Urothelium cell line (cell line): ENCODE measurements at regions not wholly inside any gene's neighbourhood (a gene's known extent, or its start where the extent isn't known, plus 50 kb on each side); places are given as distances from the start of the nearest gene placed in this dataset.

Experiments
- DNase-seq: peaks from one replicate; pipeline ENCODE4 v3.0.0; 2011; ENCODE audit warnings: low spot score, mixed read lengths
- FAIRE-seq: peaks from 2 replicates; lab custom pipeline; 2011; peaks lifted over from hg19 to GRCh38; lab: Jason Lieb, UNC

GRCh38 chr16:64544859-64545258, 577.0 kb downstream of the CDH11 start:
- FAIRE-seq (no peak), DNase-seq (no peak)

DNA sequence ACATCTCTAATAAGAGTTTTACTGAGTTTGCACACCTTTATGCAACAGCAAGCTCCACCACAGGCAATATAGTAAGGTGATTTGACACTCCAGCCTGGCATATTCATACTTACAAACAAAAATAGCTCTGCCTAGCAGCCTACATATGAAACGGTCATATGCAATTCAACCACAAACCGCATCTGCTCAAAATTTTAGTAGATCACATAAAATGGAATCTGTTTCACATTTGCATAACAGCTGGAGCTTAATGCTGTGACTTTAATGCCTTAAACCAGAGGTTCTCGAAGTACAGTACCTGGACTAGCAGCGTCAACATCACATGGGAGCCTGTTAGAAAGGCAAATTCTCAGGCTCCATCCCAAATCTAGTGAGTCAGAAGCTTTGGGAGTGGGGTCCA, 578.4 kb downstream of the CDH11 start:
- no peak for DNase-seq
- FAIRE-seq = no peak

GRCh38 chr16:64543031-64543430, 578.8 kb downstream of the CDH11 start:
- FAIRE-seq (no peak), DNase-seq (no peak)

GRCh38 chr16:64542152-64542551, 579.7 kb downstream of the CDH11 start:
- FAIRE-seq = no peak
- no peak for DNase-seq

- DNase-seq (no peak), FAIRE-seq (peak; percentile 9)
Observed at GRCh38 chr16:64541621-64542020, 580.2 kb downstream of the CDH11 start.

- DNase-seq (no peak), FAIRE-seq (no peak)
Observed at GRCh38 chr16:64540434-64540833, 581.4 kb downstream of the CDH11 start.

- FAIRE-seq = no peak
- DNase-seq = no peak
Observed at GRCh38 chr16:64539811-64540371, 582.0 kb downstream of the CDH11 start.

- DNase-seq (no peak), FAIRE-seq (no peak)
Observed at GRCh38 chr16:64534180-64534780, 587.6 kb downstream of the CDH11 start.

GRCh38 chr16:64532691-64533090, 589.2 kb downstream of the CDH11 start:
- FAIRE-seq = no peak
- DNase-seq = no peak

GRCh38 chr16:64532117-64532516, 589.7 kb downstream of the CDH11 start:
- FAIRE-seq = no peak
- DNase-seq = no peak

GRCh38 chr16:64531401-64531800, 590.5 kb downstream of the CDH11 start:
- no peak for FAIRE-seq
- no peak for DNase-seq

GRCh38 chr16:64522548-64522947, 599.3 kb downstream of the CDH11 start:
- no peak for DNase-seq
- FAIRE-seq = no peak

DNA sequence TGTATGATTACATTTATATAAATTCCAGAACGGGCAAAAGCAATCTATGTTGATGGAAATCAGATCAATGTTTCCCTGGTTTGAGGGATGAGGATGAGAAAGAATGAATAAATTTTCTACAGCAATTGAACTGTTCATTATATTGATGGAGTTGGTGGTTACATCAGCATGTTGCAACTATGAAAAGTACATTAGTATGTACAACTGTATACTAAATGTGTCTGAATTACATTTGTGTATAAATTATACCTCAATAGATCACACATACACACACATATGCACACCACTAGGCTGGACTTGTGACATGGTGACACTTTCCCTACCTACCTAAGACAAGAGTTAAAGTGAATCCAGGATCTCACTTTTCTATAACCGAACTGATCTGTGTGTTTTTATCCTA, 608.0 kb downstream of the CDH11 start:
- FAIRE-seq (no peak), DNase-seq (no peak)

DNA sequence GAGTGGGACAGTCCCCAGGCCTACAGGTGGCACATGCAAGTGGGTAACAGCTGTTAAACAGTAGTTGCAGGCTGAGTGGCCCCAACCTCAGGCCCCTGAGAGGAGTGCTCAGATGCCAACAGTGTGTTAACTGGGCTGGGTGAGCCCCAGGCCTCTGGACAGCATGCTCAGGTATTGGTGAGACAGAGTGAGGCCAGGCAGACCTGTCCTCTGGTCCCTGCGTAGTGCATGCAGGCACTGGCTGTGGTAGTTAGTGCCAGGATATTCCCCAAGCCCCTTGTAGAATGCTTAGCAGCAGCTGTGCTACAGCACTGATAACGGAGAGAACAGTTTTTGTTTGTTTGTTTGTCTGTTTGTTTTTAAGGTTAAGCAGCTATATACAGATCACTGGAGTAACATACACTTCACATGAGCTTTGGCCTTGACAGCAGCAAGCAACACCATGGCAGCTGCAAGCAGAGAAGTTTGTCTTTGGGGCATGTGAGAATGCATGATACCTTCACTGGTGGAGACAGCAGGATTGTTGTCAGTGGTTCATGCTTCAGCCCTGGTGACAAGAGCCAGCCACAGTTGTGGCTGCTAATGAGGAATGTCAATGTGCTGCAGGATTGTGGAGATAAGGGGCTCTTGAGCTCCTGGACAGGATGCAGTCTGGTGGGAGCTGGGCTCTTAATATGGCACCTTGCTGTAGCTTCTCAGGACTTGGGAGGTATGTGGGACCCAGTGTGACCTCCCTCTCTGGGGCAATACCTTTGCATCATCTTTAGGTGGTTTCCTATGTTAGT, 614.4 kb downstream of the CDH11 start:
- DNase-seq (no peak), FAIRE-seq (no peak)

DNA sequence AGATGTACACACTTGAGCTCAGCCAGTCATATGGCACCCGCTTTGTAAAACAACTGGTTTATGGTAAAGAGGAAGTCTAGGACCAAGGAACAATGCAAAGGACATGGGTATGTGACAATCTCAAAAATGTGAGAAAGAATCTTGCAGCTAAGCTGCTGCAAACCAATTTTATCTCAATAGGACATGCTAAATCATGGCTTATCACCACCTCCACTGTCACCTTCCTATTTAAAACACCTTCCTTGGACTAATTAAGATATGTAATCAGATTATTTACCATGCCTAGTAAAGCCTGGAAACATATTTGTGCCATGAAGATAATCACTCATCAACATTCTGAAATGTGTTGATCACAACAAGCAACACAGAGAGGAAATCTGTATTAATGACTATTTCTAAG, 622.7 kb downstream of the CDH11 start:
- DNase-seq (no peak), FAIRE-seq (peak; percentile 40)

GRCh38 chr16:64498363-64498762, 623.5 kb downstream of the CDH11 start:
- no peak for FAIRE-seq
- DNase-seq = no peak

- no peak for FAIRE-seq
- no peak for DNase-seq
Observed at GRCh38 chr16:64493709-64494108, 628.2 kb downstream of the CDH11 start.

DNA sequence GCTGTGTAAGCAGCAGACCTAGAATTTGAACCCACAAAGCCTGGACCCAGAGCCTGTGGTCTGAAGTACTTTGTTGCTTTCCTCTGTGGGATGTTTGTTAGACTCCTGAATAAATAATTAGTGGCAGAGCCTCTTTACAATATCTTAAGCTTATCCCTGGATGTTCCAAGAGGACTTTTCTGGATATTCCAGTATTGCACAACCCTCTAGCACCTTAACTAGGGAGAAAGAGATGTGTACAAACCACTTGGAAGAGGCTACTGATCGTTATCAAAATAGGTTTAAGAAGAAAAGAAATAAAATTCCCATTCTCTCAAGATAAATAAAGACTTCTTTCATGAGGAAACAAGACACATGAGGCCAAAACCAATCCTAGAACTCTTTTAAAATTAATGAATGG, 632.4 kb downstream of the CDH11 start:
- DNase-seq (no peak), FAIRE-seq (no peak)

- DNase-seq = no peak
- FAIRE-seq = no peak
Observed at GRCh38 chr16:64486561-64486960, 635.3 kb downstream of the CDH11 start.

- DNase-seq = no peak
- no peak for FAIRE-seq
Observed at GRCh38 chr16:64481497-64481896, 640.4 kb downstream of the CDH11 start.

GRCh38 chr16:64478252-64478906, 643.5 kb downstream of the CDH11 start:
- FAIRE-seq = no peak
- DNase-seq = peak; percentile 23
